GM20000 (cell line): ENCODE measurements at regions not wholly inside any gene's neighbourhood (a gene's known extent, or its start where the extent isn't known, plus 50 kb on each side); places are given as distances from the start of the nearest gene placed in this dataset.

Experiments
- DNase-seq: peaks from one replicate; pipeline ENCODE4 v3.0.0; 2012; ENCODE audit warnings: low spot score
- CTCF ChIP-seq: IDR thresholded peaks from 2 replicates; pipeline ENCODE4 v1.5.1; 2012; ENCODE audit warnings: mild to moderate bottlenecking, control low read depth; ENCODE audit errors: extremely low read depth, missing control alignments

GRCh38 chr9:17988489-17988888, 409.6 kb downstream of the SH3GL2 start:
- TF ChIP-seq CTCF: no peak
- no peak for DNase-seq

- DNase-seq: no peak
- no peak for TF ChIP-seq CTCF
Measured at GRCh38 chr9:17990602-17991001, 411.7 kb downstream of the SH3GL2 start.

DNA sequence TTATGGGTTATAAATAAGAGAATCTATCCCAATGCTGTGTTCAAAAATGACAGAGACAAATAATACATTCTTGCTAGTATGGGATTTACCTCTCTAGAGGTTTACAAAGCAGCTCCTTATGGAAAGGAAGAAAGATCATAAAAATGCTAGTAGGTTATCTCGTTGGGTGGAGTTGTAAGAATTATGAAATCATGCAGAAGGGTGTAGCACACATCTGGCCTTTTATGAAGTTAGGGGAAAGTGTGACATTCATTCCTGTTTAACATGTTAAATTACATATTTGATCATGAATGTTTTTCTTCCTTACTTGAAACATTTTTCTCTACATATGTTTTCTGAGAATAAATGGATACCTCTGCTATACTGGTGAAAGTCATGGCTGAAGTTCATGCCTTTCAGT, 414.2 kb downstream of the SH3GL2 start:
- TF ChIP-seq CTCF: no peak
- DNase-seq: no peak

GRCh38 chr9:17994695-17995425, 416.0 kb downstream of the SH3GL2 start:
- no peak for DNase-seq
- no peak for TF ChIP-seq CTCF

- DNase-seq: no peak
Measured at GRCh38 chr9:17996728-17997127, 417.9 kb downstream of the SH3GL2 start.

DNA sequence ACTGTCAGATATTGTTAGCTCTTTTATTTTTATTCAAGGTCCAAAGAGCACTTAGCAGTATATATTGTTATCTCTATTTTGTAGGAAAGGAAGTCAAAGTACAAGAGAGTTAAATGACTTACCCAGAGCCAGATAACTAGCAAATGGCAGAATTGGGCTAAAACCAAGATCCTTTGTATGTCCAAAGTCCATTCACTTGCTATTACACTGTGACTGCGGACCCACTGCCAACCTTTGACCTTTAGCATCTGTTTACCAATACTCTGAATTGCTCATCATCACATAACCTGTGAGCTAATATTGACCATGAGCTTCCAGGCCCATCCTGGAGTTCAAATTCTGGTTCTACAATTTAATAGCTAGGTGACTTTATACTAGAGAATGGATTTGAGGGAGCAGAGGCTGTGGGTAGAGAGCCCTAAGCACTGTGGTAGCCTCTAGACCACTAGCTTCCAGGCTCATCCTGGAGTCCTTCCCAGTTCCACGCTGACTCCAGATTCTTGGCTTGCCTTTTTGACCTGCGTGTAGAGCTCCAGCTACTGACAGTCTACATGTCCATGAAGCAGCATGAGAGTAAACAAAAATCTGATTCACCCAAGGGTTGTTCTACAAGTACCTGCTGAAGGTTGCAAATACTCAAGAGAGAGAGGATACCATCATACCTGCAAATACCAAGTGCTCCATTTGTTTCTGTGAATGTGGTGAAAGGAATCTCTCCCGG, 424.0 kb downstream of the SH3GL2 start:
- DNase-seq: no peak
- no peak for TF ChIP-seq CTCF

More at GRCh38 chr9:17996728-17997127, 417.9 kb downstream of the SH3GL2 start:
- TF ChIP-seq CTCF: no peak

- DNase-seq: no peak
Measured at GRCh38 chr9:18006591-18006990, 427.7 kb downstream of the SH3GL2 start.

More at GRCh38 chr9:18006591-18006990, 427.7 kb downstream of the SH3GL2 start:
- no peak for TF ChIP-seq CTCF
